GM19328 (cell line): ENCODE measurements at regions not wholly inside any gene's neighbourhood (a gene's known extent, or its start where the extent isn't known, plus 50 kb on each side); places are given as distances from the start of the nearest gene placed in this dataset.

Experiments
- ATAC-seq: cut with Tn5 transposase; IDR thresholded peaks from one replicate; pipeline ENCODE4 v1.9.1; 2021; ENCODE audit warnings: mild to moderate bottlenecking, moderate library complexity; ENCODE audit not compliant: unreplicated experiment

DNA sequence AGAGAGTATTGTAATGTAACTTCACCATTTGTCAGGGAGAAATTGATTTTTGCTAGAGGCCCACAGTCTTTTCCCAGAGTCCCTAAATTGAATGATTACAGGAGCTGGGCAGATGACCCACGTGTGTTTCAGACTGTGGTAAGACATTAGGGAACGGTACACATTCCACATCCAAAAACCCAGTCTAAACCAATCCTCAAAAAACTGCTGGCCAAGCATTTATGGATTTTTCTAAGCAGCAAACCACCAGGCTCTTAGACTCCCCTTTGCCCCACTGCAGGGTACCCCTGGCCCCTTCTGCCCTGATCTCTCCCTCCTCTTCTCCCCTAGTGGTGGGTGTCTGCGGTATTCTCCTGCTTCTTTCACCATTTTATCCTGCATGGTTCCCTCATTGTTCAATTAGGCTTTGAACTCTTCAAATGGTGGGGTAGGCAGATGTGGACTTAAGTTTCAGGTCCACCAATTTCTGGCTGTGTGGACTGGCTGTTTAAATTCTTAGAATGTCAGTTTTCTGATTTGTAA, 135.5 kb upstream of the SORCS3 start:
- ATAC-seq: no peak

DNA sequence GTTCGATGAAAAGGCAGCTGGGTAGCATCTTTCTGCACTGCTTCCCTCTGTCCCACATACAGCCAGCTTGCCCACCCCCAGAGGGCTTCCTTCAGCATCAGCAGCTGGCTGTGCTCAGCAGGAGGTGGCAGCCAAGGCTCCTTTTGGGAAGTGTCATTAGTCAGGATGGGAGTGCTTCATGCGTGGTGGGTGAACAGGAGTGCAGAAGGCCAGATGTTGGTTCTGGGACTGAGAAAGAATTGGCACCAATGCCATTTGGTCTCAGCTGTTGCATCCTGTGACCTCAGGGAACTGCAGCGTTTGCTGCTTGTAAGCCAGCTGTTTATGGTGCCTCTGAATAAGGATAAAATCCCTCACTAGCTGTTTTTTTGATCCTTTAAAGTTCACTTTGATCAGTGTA, 131.1 kb upstream of the SORCS3 start:
- ATAC-seq: no peak

DNA sequence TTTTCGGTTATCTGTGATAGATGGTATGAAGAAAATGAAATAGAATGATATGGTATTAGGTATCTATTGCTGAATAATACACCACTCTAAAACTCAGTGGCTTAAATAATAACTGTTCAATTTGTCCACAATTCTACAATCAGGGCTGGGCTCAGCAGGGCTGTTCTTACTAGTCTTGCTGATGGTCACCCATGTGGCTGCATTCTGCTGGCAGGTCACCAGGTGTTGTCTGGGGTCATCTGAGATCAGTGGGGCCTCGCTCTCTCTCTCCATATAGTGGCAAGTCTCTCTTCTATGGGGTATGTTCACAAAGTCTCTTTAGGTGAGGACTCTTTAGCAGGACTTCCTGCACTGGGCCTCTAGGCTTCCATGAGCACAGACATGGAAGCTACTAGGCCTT, 130.4 kb upstream of the SORCS3 start:
- ATAC-seq: no peak

DNA sequence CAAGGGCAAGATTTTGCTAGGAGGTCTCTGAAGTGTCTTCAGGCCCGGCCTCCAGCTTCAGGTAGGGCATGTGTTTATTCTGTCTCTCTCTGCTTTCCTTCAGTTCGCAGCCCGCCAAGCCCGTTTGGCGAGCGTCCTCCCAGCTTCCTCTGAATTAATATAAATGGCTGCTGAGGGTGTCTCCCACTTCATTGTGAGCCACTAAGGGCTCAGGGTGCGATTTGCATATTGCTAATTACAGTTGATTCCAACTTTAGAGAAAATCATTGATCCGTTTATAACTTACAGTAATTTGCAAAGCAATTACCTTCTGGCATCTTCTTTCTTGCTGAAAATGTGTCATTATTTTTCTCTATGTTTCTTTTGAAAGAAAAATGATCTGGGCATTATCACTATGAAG, 128.3 kb upstream of the SORCS3 start:
- no peak for ATAC-seq

DNA sequence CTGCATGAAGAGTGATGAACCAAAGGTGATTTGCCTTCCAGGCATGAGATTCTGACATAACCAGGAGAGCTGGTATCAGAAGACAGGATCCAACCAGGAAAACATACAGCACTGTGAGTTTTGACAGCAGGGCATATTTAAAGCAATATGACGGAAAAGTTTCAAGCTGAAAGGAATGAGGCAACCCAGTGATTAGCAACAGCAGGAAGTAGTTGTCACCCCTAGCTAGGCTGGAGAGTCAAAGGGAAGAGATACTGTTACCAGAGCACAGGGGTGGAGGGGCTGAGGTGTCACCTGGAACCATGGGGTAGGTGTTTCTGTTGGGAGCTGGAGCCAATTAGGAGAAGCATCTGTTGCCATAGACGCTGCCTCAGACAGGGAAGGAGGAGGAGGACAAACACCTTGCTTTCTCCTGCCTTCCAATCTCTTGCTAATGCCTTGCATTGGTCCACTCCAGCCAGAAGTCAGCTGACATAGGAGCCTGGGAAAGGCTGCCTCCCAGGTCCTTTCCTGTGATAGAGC, 125.4 kb upstream of the SORCS3 start:
- no peak for ATAC-seq

DNA sequence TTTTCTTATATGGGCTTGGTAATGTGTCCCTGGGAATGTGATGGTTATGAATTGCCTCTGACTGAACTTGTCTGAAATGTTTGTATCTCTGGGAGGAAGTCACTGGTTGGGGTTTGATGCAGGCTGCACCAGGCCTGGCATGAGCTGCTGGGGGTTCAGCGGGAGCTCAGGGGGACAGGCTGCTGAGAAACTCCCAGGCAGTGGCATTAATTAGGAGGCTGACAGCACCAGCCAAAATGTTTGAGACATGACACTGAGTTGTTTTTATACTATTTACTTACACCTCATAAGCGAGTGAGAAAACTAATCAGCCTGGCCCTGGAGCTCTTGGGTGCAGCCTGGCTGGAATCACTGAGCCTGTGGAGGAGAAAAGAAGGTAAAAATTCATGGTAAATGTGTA, 124.1 kb upstream of the SORCS3 start:
- no peak for ATAC-seq

DNA sequence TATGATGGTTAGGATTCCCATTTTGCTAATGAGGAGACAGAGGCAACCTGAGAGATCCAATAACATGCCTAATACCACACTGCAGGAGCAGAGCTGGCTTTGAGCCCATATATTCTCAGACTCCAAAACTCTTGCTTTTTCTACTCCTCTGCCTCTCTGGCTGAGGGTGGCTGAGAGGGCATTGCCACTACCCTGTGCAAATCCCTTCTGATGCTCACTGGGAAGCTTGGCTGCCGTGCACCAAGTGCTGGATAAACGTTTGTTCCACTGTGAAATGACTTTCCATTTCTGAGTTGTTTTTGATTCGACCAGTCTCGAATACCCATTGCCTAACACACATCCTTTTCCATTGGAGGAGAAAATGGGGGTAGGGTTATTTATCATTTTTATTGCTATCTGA, 123.1 kb upstream of the SORCS3 start:
- ATAC-seq: no peak

DNA sequence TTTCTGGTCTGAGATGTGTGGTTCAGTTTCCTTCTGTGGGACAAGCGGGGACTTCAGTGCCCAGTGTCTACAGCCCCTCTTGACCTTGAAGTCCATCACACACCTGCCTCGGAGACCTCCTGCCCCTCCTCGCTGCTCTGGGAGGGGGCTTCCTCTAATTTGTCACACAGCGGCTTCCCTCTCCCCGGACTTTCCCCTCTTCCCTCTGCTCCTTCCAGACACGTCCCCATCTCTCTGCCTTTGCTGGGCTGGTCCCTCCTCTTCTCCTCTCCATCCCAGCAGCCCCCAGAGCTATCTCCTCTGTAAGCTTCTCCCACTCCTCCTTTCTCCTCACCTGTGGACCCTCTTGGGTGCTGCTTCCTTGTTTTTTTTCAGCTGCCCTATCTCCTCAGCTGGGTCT, 122.2 kb upstream of the SORCS3 start:
- ATAC-seq: no peak

DNA sequence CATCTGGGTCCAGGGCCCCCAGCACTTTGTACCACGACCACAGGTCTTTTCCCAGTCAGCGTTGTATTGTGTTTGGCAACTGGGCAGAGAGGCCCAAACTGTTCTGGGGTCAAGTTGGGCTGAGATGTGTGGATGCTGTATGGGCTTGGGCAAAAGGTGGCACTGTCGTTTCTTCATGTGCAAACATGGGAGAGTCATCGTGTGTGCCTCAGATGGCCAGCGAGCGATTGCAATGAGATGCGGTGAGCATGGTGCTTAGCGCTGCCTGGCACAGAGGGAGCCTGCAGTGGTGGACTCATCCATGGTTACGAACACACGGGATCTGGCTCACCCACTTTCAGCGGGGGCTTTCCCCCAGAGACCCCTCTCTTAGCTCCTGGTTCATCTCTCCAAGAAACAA, 120.4 kb upstream of the SORCS3 start:
- ATAC-seq: no peak

DNA sequence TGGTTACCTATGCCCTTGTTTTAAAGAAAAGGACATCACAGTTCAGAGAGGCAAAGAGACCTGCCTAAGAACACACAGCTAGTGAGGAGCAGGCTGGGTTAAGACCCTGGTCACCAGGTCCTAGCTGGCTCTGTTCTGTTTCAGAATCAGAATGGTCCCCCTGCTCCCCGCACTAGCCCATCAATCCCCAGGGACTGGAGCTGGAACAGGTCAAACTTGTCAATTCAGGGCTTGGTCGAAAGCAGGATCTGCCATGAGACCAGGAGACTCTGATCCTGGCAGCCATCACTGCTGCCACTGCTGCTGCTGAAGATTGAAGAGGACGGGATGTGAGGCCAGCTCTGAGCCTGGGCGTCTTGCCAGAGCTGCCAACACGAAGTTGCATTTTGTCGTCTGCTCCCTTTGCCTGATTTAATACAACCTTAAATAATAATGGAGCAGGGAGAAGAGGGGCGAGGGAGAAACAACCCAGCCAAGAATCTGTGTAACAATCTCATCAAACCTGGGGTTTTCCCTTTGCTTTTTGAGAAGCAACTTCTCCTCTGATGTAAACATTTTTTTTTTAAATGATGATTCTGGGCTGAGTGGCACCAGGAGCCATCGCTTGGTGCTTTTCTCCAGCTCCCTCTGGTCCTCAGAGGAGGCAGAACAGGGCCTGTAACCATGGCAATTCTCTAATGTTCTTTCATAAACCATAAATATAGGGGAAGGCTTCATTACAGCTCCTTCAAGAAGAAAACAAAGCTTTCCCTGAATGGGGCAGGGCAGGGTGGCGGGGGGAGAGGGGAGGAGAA, 119.0 kb upstream of the SORCS3 start:
- no peak for ATAC-seq

DNA sequence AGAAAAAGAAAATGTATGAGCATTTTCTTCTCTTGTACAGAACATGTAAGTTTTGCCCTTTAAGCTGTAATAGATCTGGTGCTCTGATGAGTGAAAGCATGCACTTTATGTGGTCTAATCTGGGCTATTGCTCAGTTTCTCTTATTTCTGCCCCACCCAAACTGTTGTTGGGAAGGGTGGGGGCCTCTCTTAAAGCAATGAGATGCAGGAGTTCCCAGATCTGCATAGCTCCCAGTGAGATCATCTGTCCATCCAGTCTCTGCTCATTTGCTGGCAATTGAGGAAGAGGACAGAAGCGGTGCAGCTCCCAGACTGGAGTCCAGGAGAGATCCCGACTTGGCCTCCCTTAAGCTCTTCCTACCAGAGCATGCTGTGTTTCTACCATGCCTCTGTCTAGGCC, 114.9 kb upstream of the SORCS3 start:
- no peak for ATAC-seq

DNA sequence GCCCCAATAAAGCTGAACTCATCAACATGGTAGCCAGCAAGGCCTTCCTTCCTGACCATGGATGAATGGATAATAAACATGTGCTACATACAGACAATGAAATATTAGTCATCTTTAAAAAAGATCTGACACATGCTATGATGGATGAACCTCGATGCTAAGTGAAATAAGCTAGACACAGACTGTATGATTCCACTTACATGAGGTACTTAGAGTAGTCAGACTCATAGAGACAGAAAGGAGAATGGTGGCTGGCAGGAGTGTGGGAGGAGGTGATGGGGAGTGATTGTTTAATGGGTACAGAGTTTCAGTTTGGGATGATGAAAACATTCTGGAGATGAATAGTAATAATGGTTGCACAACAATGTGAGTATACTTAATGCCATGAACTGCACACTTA, 114.1 kb upstream of the SORCS3 start:
- ATAC-seq: no peak

DNA sequence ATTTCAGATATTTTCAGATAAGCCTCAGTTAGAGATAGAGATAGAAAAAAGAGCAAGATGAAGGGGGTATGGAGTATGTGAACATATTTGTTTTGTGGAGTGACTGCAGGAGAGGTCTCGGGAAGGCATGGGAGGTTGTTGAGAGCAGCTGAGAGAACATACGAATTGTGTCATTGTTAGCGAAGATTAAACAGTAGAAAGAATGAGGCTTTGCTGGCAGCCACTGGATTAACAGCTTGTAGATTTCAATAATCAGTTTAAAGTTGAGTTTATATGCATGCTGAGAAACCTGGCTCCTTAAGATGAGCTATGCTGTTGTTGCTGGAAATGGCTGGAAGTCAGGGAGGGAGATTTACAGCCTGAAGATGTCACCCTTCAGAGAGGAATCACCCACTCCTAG, 100.9 kb upstream of the SORCS3 start:
- ATAC-seq: no peak

DNA sequence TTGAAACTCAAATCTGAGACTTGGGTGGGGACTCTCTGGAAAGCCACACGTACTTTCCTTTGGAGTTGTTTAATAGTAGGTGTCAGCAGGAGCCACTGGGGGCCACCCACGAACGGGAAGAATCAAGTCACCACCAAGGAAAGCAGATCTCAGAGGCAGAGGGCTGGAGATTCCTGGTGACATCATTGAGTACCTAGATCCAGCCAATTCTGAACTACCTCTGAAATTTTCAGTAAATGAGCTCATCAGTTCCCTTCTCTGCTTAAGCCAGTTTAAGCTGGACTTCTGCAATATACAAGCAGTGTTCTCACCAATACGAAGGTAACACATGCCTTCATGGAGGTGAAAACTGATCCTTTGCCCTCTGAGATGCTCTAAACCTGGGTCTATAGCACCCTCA, 99.3 kb upstream of the SORCS3 start:
- ATAC-seq: no peak

DNA sequence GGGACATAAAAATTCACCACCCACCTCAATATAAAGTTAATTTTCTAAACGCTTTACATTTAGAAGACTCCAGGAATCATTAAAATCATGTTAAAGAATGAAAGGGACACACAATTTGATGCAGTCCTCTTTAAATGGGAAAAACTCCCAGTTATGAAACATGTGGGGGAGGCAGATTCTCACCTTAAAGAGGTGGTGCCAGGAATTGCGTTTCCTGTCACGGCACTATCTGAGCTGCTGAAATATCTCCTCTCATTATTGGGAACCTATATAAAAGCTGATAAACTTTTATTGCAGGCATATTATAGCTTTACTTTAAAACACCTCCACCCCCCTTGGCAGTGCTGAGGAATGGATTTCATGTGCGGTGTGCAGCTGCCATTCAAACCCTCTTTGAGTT, 94.8 kb upstream of the SORCS3 start:
- ATAC-seq: no peak

DNA sequence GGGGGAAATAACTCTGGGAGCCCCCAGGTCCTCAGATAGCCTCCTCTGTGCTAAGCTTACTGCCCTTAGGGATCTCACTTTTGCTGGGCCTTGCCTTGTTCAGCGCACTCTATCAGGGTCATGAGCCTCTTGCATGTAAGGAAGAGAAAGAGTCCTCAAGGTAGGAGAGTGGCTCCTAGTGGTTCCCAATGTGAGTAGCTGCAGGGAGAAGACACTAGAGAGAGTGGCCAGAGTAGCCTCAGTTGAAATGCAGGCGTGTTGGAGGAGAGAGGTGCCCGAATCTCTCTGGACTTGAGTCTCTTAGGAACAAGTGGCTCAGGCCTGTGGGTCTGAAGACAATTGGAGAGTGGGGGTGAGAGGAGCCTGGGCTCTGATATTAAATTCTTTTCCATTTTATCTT, 94.3 kb upstream of the SORCS3 start:
- no peak for ATAC-seq

DNA sequence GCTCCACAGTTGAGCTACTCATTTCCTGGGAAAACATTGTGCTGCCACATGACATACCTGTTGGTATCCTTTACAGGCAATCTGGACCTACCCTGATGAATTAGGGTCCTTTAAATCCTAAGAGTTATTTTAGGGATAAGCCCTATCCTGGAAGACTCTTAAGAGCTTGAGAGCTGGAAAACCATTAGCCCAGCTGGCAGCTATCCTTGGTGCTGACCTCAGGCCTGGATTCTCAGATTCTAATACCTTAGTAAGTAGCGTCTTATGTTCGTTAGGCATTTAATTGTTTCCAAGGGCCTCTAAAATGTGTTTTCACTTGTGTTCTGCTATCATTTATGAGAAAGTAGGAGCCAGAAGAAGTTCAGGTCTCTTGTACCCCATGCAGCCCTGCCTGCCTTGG, 93.0 kb upstream of the SORCS3 start:
- no peak for ATAC-seq

DNA sequence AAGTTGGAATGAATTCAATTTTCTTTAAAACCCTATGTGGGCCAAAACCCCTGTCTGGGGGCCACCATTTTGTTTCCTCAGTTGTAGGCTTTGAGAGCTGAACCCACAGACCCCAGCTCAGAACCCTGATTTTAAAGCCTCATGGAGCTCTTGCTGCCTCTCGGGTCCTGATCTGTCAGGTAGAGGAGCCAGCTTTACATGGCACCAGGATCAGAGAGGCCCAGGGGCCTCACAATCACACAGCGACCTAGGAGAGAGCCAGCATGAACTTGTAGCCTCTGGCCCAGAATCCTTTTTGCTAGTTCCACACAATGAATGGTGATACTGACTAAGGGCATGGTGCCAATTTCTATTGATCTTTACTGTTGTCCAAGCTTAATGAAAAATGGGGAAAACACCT, 84.3 kb upstream of the SORCS3 start:
- ATAC-seq: no peak

DNA sequence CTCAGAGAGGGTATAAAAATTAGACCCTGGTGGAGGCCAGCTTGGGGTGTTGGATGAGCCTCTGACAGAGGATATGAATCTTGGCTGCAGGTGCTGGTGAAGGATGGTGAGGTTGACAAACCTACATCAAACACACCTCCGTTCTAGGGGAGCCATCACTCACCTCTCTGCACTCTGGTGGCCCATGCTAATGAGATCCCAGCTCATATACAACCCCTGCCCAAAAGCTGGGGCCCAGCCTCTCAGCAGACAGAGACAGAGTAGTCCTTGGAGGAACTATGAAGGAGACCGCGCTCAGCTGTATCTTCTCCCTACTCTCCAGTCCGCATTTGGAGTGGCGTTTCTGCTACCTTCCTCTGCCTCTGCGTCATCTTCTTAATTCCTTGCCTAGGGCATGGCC, 83.1 kb upstream of the SORCS3 start:
- ATAC-seq: no peak

DNA sequence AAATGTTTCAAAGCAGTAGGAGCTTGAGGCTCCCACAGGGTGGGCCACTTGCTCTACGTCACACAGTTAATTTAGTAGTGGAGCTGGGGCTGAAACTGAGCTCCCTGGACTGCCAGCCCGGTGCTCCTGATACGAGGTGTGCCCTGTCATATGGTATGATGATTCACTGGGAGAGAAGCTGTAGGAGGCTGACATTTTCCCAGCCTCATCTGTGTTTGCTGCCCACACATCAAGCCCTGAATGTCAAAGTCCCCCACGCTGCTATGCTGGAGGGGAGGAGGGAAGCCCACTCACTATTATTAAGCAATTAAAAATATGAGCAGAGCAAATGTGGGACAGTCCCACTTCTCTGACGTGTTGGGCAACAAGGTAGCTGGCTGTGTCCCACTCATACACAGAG, 81.2 kb upstream of the SORCS3 start:
- ATAC-seq: no peak

DNA sequence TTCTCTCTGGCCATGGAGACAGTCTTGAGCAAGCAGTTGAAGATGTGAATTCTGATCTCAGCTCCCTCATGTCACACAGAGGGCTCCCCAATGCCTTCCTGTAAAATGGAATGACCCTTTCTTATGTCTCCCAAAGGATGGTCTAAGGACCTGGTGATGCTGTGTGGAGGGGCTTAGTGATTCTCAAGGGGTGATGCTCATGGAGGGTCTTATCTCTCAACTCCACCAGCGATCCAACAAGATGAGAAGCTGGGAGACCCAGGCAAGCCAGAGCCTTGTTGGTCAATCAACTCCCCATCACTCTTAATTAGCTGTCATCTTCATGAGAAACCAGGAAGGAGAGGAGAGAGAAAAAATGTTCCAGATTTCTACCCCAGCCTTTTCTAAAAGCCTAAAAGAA, 78.0 kb upstream of the SORCS3 start:
- no peak for ATAC-seq

DNA sequence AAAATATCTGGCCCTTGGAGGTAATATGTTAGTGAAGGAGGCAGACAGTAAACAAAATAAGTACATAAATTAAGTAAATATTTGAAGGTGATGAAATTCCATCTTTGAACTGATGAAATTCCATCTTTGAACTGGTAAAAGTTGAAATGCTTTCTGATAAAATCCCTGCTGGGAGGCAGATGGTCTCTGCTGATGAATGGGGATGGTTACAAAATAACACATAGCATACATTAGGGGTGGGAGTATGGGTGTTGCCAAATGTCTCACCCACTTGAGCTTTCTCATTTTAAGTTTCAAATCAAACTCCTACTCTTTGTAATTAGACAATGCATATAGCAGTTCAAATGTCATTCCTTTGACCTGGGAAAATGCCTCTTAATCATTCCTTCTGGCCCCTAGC, 77.5 kb upstream of the SORCS3 start:
- no peak for ATAC-seq

DNA sequence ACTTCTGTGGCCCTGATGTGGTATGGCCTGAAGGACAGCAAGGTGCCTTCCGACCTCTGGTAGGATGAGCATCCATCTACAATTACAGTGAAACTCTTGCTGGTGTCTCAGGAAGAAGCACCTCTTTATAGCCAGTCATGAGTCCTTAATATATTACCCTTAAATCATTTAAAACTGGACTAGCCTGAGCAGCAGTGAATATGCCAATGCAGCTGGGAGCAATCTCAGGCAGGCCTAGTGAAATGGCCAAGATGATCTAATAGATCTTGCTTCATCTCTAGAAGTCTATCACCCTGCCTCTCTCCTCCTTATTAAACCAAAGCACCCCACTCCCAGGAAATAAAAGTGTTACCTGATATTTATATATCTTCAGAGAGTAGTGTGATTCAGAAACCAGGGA, 66.7 kb upstream of the SORCS3 start:
- no peak for ATAC-seq
